ENCODE measurements at regions not wholly inside any gene's neighbourhood (a gene's known extent, or its start where the extent isn't known, plus 50 kb on each side); places are given as distances from the start of the nearest gene placed in this dataset.

DNA sequence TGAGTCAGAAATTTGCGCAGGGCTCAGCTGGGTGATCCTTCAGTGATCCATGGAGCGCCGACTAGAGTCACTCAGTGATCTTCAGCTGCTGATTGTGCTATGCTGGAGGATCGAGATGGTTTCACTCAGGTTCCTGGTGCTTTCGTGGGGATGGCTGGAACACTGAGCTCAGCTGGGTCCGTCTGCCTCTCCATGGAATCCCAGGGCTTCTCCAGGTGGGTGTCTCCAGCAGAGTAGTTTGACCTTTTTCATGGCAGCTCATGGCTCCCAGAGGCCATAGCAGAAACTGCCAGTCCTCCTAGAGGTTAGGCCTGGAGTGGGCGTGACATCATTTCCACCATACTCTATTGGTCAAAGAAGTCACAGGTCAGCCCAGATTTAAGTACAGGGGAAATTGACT, 88.8 kb upstream of the SIRPA start:
- TF ChIP-seq CTCF (IDR thresholded peaks at IDR 0.05; ENCODE audit: insufficient read depth, low read length, poor library complexity, severe bottlenecking) (no peak), EZH2phosphoT487 (conservative IDR thresholded peaks at IDR 0.05; ENCODE audit: low read length) (no peak)
